ENCODE measurements at regions not wholly inside any gene's neighbourhood (a gene's known extent, or its start where the extent isn't known, plus 50 kb on each side); places are given as distances from the start of the nearest gene placed in this dataset.

GRCh38 chr3:73885862-73886261 lies 261.1 kb upstream of the PDZRN3 start:
- Histone ChIP-seq H3K4me1 (ENCODE audit: control insufficient read depth, low read depth, low read length) (no peaks in the 10 kb centered on the region), H3K27ac (ENCODE audit: low read length) (no peak overlapping the region), H3K9ac (ENCODE audit: low read length) (no peak overlapping the region), H3K4me3 (ENCODE audit: low read length) (no peak overlapping the region), H3K9me3 (ENCODE audit: control insufficient read depth, low read depth, low read length) (no peaks in the 10 kb centered on the region), H3K36me3 (ENCODE audit: control insufficient read depth, low read depth, low read length) (no peaks in the 10 kb centered on the region), H3K27me3 (ENCODE audit: control insufficient read depth, insufficient read depth, low read length) (no peaks in the 10 kb centered on the region)

- Histone ChIP-seq H3K4me3 (ENCODE audit: low read length) (no peak overlapping the region), H3K9me3 (ENCODE audit: control insufficient read depth, low read depth, low read length) (no peaks in the 10 kb centered on the region), H3K9ac (ENCODE audit: low read length) (no peak overlapping the region), H3K4me1 (ENCODE audit: control insufficient read depth, low read depth, low read length) (no peaks in the 10 kb centered on the region), H3K27ac (ENCODE audit: low read length) (no peak overlapping the region), H3K27me3 (ENCODE audit: control insufficient read depth, insufficient read depth, low read length) (no peaks in the 10 kb centered on the region), H3K36me3 (ENCODE audit: control insufficient read depth, low read depth, low read length) (no peaks in the 10 kb centered on the region)
Measured at GRCh38 chr3:73884361-73884760, 259.6 kb upstream of the PDZRN3 start.

GRCh38 chr3:73883497-73883896 lies 258.8 kb upstream of the PDZRN3 start:
- Histone ChIP-seq H3K27ac (ENCODE audit: low read length) (no peak overlapping the region), H3K27me3 (ENCODE audit: control insufficient read depth, insufficient read depth, low read length) (no peaks in the 10 kb centered on the region), H3K4me3 (ENCODE audit: low read length) (no peak overlapping the region), H3K4me1 (ENCODE audit: control insufficient read depth, low read depth, low read length) (no peaks in the 10 kb centered on the region), H3K9ac (ENCODE audit: low read length) (no peak overlapping the region), H3K36me3 (ENCODE audit: control insufficient read depth, low read depth, low read length) (no peaks in the 10 kb centered on the region), H3K9me3 (ENCODE audit: control insufficient read depth, low read depth, low read length) (no peaks in the 10 kb centered on the region)

GRCh38 chr3:73874606-73875369 lies 250.0 kb upstream of the PDZRN3 start:
- H3K4me3 ChIP-seq (ENCODE audit: low read length), result no peak overlapping the region
- H3K9me3 ChIP-seq (ENCODE audit: control insufficient read depth, low read depth, low read length), result no peaks in the 10 kb centered on the region
- no peak overlapping the region for H3K9ac ChIP-seq (ENCODE audit: low read length)
- H3K4me1 ChIP-seq (ENCODE audit: control insufficient read depth, low read depth, low read length), result peaks cover 18% of the 10 kb centered on the region
- no peaks in the 10 kb centered on the region for H3K27me3 ChIP-seq (ENCODE audit: control insufficient read depth, insufficient read depth, low read length)
- H3K27ac ChIP-seq (ENCODE audit: low read length), result no peak overlapping the region
- H3K36me3 ChIP-seq (ENCODE audit: control insufficient read depth, low read depth, low read length), result no peaks in the 10 kb centered on the region

- peaks cover 18% of the 10 kb centered on the region for H3K4me1 ChIP-seq (ENCODE audit: control insufficient read depth, low read depth, low read length)
- H3K27me3 ChIP-seq (ENCODE audit: control insufficient read depth, insufficient read depth, low read length), result no peaks in the 10 kb centered on the region
- no peak overlapping the region for H3K4me3 ChIP-seq (ENCODE audit: low read length)
- H3K36me3 ChIP-seq (ENCODE audit: control insufficient read depth, low read depth, low read length), result no peaks in the 10 kb centered on the region
- no peak overlapping the region for H3K27ac ChIP-seq (ENCODE audit: low read length)
- no peak overlapping the region for H3K9ac ChIP-seq (ENCODE audit: low read length)
- no peaks in the 10 kb centered on the region for H3K9me3 ChIP-seq (ENCODE audit: control insufficient read depth, low read depth, low read length)
Measured at GRCh38 chr3:73874161-73874560, 249.4 kb upstream of the PDZRN3 start.

DNA sequence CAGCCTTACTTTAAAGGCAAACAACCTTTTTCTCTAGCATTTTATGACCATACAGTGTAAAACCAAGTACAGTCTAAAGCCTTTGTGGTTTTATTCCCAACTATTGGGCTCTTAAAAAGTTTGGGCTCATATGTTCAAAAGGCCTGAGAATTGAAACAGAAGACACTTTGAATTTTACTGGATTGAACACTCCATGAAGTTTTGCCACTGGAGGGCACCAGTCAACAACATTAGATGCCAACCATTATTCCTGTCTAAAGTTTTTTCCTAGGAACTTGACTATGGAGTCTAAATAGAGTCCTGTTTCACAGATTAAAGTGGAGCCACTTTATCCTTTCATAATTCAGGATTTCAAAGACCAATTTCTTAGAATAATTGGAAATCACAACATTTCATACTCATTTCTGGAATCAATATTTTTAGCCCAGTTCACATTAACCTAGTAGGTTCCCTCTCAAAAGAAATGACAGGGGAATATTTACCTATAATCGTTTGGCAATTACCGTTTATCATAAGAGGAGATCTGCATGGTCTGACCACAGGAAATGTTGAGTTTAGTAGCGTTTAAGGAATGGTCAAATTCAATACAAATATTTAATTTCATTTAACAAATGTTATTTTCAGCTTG lies 244.1 kb upstream of the PDZRN3 start:
- Histone ChIP-seq H3K4me1 (ENCODE audit: control insufficient read depth, low read depth, low read length) (no peaks in the 10 kb centered on the region), H3K9ac (ENCODE audit: low read length) (no peak overlapping the region), H3K9me3 (ENCODE audit: control insufficient read depth, low read depth, low read length) (no peaks in the 10 kb centered on the region)

GRCh38 chr3:73867524-73867923 lies 242.8 kb upstream of the PDZRN3 start:
- H3K27me3 ChIP-seq (ENCODE audit: control insufficient read depth, insufficient read depth, low read length), result no peaks in the 10 kb centered on the region
- no peaks in the 10 kb centered on the region for H3K36me3 ChIP-seq (ENCODE audit: control insufficient read depth, low read depth, low read length)
- H3K9me3 ChIP-seq (ENCODE audit: control insufficient read depth, low read depth, low read length), result no peaks in the 10 kb centered on the region
- H3K9ac ChIP-seq (ENCODE audit: low read length), result no peak overlapping the region
- H3K27ac ChIP-seq (ENCODE audit: low read length), result no peak overlapping the region
- no peak overlapping the region for H3K4me3 ChIP-seq (ENCODE audit: low read length)
- H3K4me1 ChIP-seq (ENCODE audit: control insufficient read depth, low read depth, low read length), result no peaks in the 10 kb centered on the region

More for the DNA sequence above, 244.1 kb upstream of the PDZRN3 start:
- Histone ChIP-seq H3K27me3 (ENCODE audit: control insufficient read depth, insufficient read depth, low read length) (no peaks in the 10 kb centered on the region), H3K36me3 (ENCODE audit: control insufficient read depth, low read depth, low read length) (no peaks in the 10 kb centered on the region), H3K27ac (ENCODE audit: low read length) (no peak overlapping the region), H3K4me3 (ENCODE audit: low read length) (no peak overlapping the region)

- Histone ChIP-seq H3K9ac (ENCODE audit: low read length) (no peak overlapping the region), H3K4me3 (ENCODE audit: low read length) (no peak overlapping the region), H3K27me3 (ENCODE audit: control insufficient read depth, insufficient read depth, low read length) (no peaks in the 10 kb centered on the region), H3K27ac (ENCODE audit: low read length) (no peak overlapping the region), H3K36me3 (ENCODE audit: control insufficient read depth, low read depth, low read length) (no peaks in the 10 kb centered on the region), H3K4me1 (ENCODE audit: control insufficient read depth, low read depth, low read length) (no peaks in the 10 kb centered on the region), H3K9me3 (ENCODE audit: control insufficient read depth, low read depth, low read length) (no peaks in the 10 kb centered on the region)
Measured at GRCh38 chr3:73866846-73867245, 242.1 kb upstream of the PDZRN3 start.

DNA sequence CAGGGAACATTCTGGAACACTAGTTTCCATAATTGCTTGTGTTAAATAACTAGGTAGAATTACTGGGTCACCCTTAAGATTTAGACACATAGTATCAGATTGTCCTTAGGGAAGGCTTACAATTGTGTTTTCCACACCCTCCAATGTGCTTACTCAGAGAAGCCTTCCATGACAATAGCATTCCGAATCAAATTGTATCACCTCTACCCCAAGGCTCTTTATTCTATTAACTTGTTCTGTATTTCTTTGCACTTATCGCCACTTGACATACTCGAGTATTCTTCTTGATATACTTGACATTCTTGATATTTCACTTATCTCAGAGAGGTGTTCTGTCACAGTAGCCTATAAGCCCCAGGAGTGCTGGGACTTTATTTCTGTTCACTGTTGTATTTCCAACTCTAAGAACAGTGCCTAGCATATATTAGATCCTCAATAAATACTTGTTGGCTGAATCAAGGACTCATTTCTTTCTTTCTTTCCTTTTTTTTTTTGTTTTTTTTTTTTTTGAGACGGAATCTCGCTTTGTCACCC lies 238.9 kb upstream of the PDZRN3 start:
- H3K27ac ChIP-seq (ENCODE audit: low read length), result no peak overlapping the region
- H3K27me3 ChIP-seq (ENCODE audit: control insufficient read depth, insufficient read depth, low read length), result no peaks in the 10 kb centered on the region
- no peaks in the 10 kb centered on the region for H3K4me1 ChIP-seq (ENCODE audit: control insufficient read depth, low read depth, low read length)
- no peak overlapping the region for H3K4me3 ChIP-seq (ENCODE audit: low read length)
- no peaks in the 10 kb centered on the region for H3K9me3 ChIP-seq (ENCODE audit: control insufficient read depth, low read depth, low read length)
- H3K36me3 ChIP-seq (ENCODE audit: control insufficient read depth, low read depth, low read length), result no peaks in the 10 kb centered on the region
- H3K9ac ChIP-seq (ENCODE audit: low read length), result no peak overlapping the region

DNA sequence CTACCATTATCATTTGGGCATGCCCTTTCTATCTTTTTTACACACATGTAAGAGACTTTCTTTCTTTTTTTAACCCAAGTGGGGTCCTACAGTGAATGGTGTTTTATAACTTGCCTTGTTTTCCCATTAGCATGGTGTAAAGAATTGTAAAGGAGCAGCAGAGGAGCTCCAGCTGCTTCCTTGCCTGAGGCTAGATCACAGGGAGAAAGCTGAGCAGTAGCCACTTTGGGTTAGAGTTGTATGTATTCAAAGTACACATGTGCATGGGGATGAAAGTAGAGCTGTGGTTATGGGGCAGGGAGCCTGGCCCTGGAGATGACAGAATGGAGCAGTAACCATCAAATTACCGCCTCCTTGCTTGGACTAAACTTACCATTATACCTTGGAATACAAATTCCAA lies 231.1 kb upstream of the PDZRN3 start:
- Histone ChIP-seq H3K4me1 (ENCODE audit: control insufficient read depth, low read depth, low read length) (no peaks in the 10 kb centered on the region), H3K27ac (ENCODE audit: low read length) (no peak overlapping the region), H3K9me3 (ENCODE audit: control insufficient read depth, low read depth, low read length) (no peaks in the 10 kb centered on the region), H3K27me3 (ENCODE audit: control insufficient read depth, insufficient read depth, low read length) (no peaks in the 10 kb centered on the region), H3K9ac (ENCODE audit: low read length) (no peak overlapping the region), H3K4me3 (ENCODE audit: low read length) (no peak overlapping the region), H3K36me3 (ENCODE audit: control insufficient read depth, low read depth, low read length) (no peaks in the 10 kb centered on the region)

DNA sequence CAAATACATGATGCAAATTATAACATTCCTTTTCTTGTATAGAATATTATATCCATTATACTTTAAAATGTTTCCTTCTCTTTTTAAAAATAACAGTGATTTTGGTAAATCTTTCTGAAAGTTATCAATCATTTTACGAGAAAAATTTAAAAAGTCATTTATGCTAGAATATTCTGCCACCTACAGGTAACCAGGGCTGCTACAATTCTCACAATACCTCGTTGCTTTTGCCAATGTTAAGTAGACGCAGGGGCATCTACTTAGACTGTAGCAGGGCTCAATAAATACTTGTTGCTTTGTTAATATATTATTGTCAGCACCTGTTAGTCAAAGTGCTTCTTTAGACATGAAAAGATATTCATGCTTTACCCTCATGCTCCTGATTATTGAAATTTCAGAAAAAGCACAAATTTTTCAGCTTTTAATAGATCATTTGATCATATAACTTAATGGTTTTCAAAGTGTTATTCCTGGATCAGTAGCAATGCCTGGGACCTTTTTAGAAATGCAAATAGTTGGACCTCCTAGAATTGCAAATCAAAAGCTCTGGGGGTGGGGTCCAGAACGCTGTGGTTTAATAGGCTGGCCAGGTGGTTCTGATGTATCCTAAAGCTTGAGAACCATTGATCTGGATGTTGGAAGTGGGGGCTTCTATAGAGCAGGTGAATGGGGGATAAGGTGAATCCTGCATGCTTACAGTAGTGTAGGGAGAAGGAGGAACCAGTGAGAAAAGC lies 223.6 kb upstream of the PDZRN3 start:
- H3K27ac ChIP-seq (ENCODE audit: low read length), result no peak overlapping the region
- H3K27me3 ChIP-seq (ENCODE audit: control insufficient read depth, insufficient read depth, low read length), result no peaks in the 10 kb centered on the region
- H3K4me3 ChIP-seq (ENCODE audit: low read length), result no peak overlapping the region
- no peaks in the 10 kb centered on the region for H3K9me3 ChIP-seq (ENCODE audit: control insufficient read depth, low read depth, low read length)
- H3K9ac ChIP-seq (ENCODE audit: low read length), result no peak overlapping the region
- H3K36me3 ChIP-seq (ENCODE audit: control insufficient read depth, low read depth, low read length), result no peaks in the 10 kb centered on the region
- no peaks in the 10 kb centered on the region for H3K4me1 ChIP-seq (ENCODE audit: control insufficient read depth, low read depth, low read length)

Measured in iPS-18a (cell line).